CD4-positive, alpha-beta T cell (primary cell): ENCODE measurements at regions not wholly inside any gene's neighbourhood (a gene's known extent, or its start where the extent isn't known, plus 50 kb on each side); places are given as distances from the start of the nearest gene placed in this dataset.

Source experiments
- ATAC-seq: fragments of 200-7000 bp; cut with Tn5 transposase; one replicate; pipeline ENCODE4 v1.10.0; 2022; ENCODE audit warnings: mild to moderate bottlenecking; ENCODE audit not compliant: poor library complexity
- CTCF ChIA-PET: fragments of 350-600 bp; sonication (Branson Sonifier 250); formaldehyde crosslinking; loops from one replicate; lab custom pipeline; 2021; ENCODE audit warnings: antibody characterized with exemption, inconsistent platforms; lab: Charles Lee
- POLR2A ChIA-PET: fragments of 350-600 bp; sonication (Branson Sonifier 250); formaldehyde crosslinking; loops from one replicate; lab custom pipeline; 2021; ENCODE audit warnings: antibody characterized with exemption, inconsistent platforms; lab: Charles Lee
- DNase-seq, 14 experiments: peaks; one replicate each; pipeline ENCODE4 v3.0.0-alpha.2; 2013 to 2020; ENCODE audit warnings: mixed read lengths in 2 of 14
- H3K27ac ChIP-seq, 2 donors: one replicate each; pipeline versions ENCODE4 v1.5.1 to v1.7.0; 2013; ENCODE audit warnings: low read length in 2 of 2, low read depth in 1 of 2, mild to moderate bottlenecking in 1 of 2
- H3K27me3 ChIP-seq, 2 experiments: 1 replicate in 1 of 2; 2 replicates in 1 of 2; pipeline versions ENCODE4 v1.6.1 to v1.7.0; 2013; ENCODE audit warnings: low read length in 2 of 2, control low read depth in 1 of 2, mild to moderate bottlenecking in 1 of 2, moderate library complexity in 1 of 2; ENCODE audit not compliant: insufficient read depth in 2 of 2, control insufficient read depth in 1 of 2
- H3K36me3 ChIP-seq: one replicate; pipeline ENCODE4 v1.6.1; 2013; ENCODE audit warnings: low read length, control low read depth; ENCODE audit not compliant: insufficient read depth
- H3K4me1 ChIP-seq: one replicate; pipeline ENCODE4 v1.6.1; 2013; ENCODE audit warnings: low read length, control low read depth; ENCODE audit not compliant: insufficient read depth
- H3K4me3 ChIP-seq: one replicate; pipeline ENCODE4 v1.5.1; 2013; ENCODE audit warnings: mild to moderate bottlenecking, low read length, moderate library complexity
- H3K9me3 ChIP-seq, 2 experiments: 1 replicate in 1 of 2; 2 replicates in 1 of 2; pipeline versions ENCODE4 v1.6.1 to v1.7.0; 2013; ENCODE audit warnings: low read length in 2 of 2, mild to moderate bottlenecking in 2 of 2, control low read depth in 1 of 2, moderate library complexity in 1 of 2; ENCODE audit not compliant: control insufficient read depth in 1 of 2, insufficient read depth in 1 of 2
- H3K27ac Mint-ChIP-seq: one replicate; pipeline ENCODE4 v1.8.0; 2020; ENCODE audit warnings: mixed read lengths
- H3K27me3 Mint-ChIP-seq: one replicate; pipeline ENCODE4 v1.8.0; 2021; ENCODE audit warnings: mixed read lengths
- H3K36me3 Mint-ChIP-seq: one replicate; pipeline ENCODE4 v1.8.0; 2021; ENCODE audit warnings: low read depth, mixed read lengths
- H3K4me1 Mint-ChIP-seq: one replicate; pipeline ENCODE4 v1.8.0; 2021; ENCODE audit warnings: low read depth, mixed read lengths
- H3K4me3 Mint-ChIP-seq: one replicate; pipeline ENCODE4 v1.8.0; 2020; ENCODE audit warnings: mild to moderate bottlenecking, mixed read lengths
- H3K9me3 Mint-ChIP-seq: one replicate; pipeline ENCODE4 v1.8.0; 2020; ENCODE audit warnings: mixed read lengths
- CTCF ChIP-seq: fragments of 200-600 bp; IDR thresholded peaks from one replicate; pipeline ENCODE4 v1.8.0; 2022; ENCODE audit warnings: antibody characterized with exemption, mild to moderate bottlenecking
- intact Hi-C, 2 experiments: fragments of 100-400 bp; cut with DNase I in 1 of 2; cut with micrococcal nuclease in 1 of 2; formaldehyde crosslinking; loops; one replicate each; pipeline versions ENCODE4 v1.15.1 to v1.9.0; 2023 to 2025; cut with DNase I, micrococcal nuclease

GRCh38 chr2:193868132-193868531 is 1673.4 kb upstream of the TMEFF2 start:
- POLR2A ChIA-PET: no interaction called here
- CTCF ChIA-PET: no interaction called here
- ATAC-seq (no peak), DNase-seq (no peak)
- H3K4me3 Mint-ChIP-seq: no peak overlapping the region
- Histone ChIP-seq H3K27ac (no peak overlapping the region), H3K9me3 (peaks cover 7 to 22% of the 10 kb centered on the region in 2 experiments), H3K36me3 (no peaks in the 10 kb centered on the region), H3K4me3 (no peak overlapping the region), H3K4me1 (no peaks in the 10 kb centered on the region), H3K27me3 (no peaks in the 10 kb centered on the region)
- H3K4me1 Mint-ChIP-seq: no peaks in the 10 kb centered on the region
- intact Hi-C loops: no loop called here
- H3K27me3 Mint-ChIP-seq: no peaks in the 10 kb centered on the region
- no peak overlapping the region for H3K27ac Mint-ChIP-seq
- no peaks in the 10 kb centered on the region for H3K36me3 Mint-ChIP-seq
- no peak for TF ChIP-seq CTCF
- peaks cover 4% of the 10 kb centered on the region for H3K9me3 Mint-ChIP-seq

- H3K27me3 ChIP-seq: no peaks in the 10 kb centered on the region
- peaks cover 4% of the 10 kb centered on the region for H3K9me3 Mint-ChIP-seq
- no peak overlapping the region for H3K4me3 Mint-ChIP-seq
- H3K4me1 Mint-ChIP-seq: no peaks in the 10 kb centered on the region
- no peak for ATAC-seq
- POLR2A ChIA-PET: no interaction called here
- no peak overlapping the region for H3K4me3 ChIP-seq
- H3K36me3 ChIP-seq: no peaks in the 10 kb centered on the region
- CTCF ChIA-PET: no interaction called here
- TF ChIP-seq CTCF: no peak
- intact Hi-C loops: no loop called here
- H3K9me3 ChIP-seq: peaks cover 7 to 19% of the 10 kb centered on the region in 2 experiments
- no peaks in the 10 kb centered on the region for H3K4me1 ChIP-seq
- no peak for DNase-seq
- no peaks in the 10 kb centered on the region for H3K27me3 Mint-ChIP-seq
- no peaks in the 10 kb centered on the region for H3K36me3 Mint-ChIP-seq
- no peak overlapping the region for H3K27ac ChIP-seq
- H3K27ac Mint-ChIP-seq: no peak overlapping the region
Observed at GRCh38 chr2:193867454-193867853, 1672.7 kb upstream of the TMEFF2 start.

GRCh38 chr2:193861557-193861956 is 1666.8 kb upstream of the TMEFF2 start:
- H3K27me3 Mint-ChIP-seq: no peaks in the 10 kb centered on the region
- no peak overlapping the region for H3K4me3 Mint-ChIP-seq
- no peak overlapping the region for H3K27ac Mint-ChIP-seq
- ChIA-PET POLR2A (no interaction called here), CTCF (no interaction called here)
- Histone ChIP-seq H3K27me3 (no peaks in the 10 kb centered on the region), H3K4me3 (no peak overlapping the region), H3K27ac (no peak overlapping the region), H3K36me3 (no peaks in the 10 kb centered on the region), H3K9me3 (no peaks in the 10 kb centered on the region), H3K4me1 (no peaks in the 10 kb centered on the region)
- DNase-seq (no peak), ATAC-seq (no peak)
- no peaks in the 10 kb centered on the region for H3K4me1 Mint-ChIP-seq
- intact Hi-C loops: no loop called here
- H3K9me3 Mint-ChIP-seq: no peaks in the 10 kb centered on the region
- no peaks in the 10 kb centered on the region for H3K36me3 Mint-ChIP-seq
- no peak for TF ChIP-seq CTCF
